ENCODE measurements at regions not wholly inside any gene's neighbourhood (a gene's known extent, or its start where the extent isn't known, plus 50 kb on each side); places are given as distances from the start of the nearest gene placed in this dataset.

DNA sequence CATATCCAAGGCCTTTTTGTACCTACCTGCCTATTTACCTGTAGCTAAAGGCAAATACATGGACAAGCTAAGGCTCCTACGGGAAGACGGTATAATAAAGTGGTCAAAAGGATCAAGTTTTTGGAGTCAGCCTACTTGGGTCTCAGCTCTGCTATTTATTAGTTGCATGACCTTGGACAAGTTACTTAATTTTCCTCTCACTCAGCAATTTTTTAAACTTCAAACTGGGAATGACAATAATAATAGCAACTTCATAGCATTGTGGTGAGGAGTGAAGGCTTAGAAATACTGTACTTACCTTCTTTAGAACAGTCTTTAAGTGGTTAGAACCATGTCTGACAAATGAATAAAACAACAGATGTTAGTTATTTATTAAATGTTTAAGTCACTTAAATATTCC lies 60.2 kb upstream of the SLC35F3 start:
- H3K4me3 Mint-ChIP-seq = no peak overlapping the region
- H3K36me3 Mint-ChIP-seq (ENCODE audit: low read depth) = no peaks in the 10 kb centered on the region

DNA sequence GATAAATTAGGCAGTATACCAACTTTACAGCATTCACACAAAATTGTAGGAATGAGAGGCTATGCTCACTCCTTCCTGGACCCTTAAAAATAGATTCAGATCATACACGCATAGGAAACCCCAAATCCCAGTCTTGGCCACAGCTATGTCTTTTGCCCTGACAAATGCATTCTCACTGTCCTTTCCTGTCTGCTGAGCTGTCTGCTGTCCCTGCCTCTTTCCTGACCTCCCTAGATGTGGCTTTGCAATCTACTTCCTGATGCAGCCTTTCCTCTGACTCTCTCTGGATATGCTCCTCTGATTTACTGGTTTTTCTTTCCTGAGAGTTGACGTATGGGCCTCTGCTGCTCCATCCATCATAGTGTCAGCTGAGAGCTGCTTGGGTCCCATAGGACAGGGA lies 59.8 kb upstream of the SLC35F3 start:
- Mint-ChIP-seq H3K4me3 (no peak overlapping the region), H3K36me3 (ENCODE audit: low read depth) (no peaks in the 10 kb centered on the region), H3K27ac (no peak overlapping the region), H3K27me3 (no peaks in the 10 kb centered on the region), H3K4me1 (no peaks in the 10 kb centered on the region)
- ATAC-seq (no peak), DNase-seq (no peak)
- H3K9me3 ChIP-seq (ENCODE audit: control insufficient read depth, low read length, poor library complexity, severe bottlenecking) = no peaks in the 10 kb centered on the region

More for the DNA sequence above, 60.2 kb upstream of the SLC35F3 start:
- H3K9me3 ChIP-seq (ENCODE audit: control insufficient read depth, low read length, poor library complexity, severe bottlenecking) = no peaks in the 10 kb centered on the region
- Mint-ChIP-seq H3K27me3 (no peaks in the 10 kb centered on the region), H3K27ac (no peak overlapping the region), H3K4me1 (no peaks in the 10 kb centered on the region)
- ATAC-seq (no peak), DNase-seq (no peak)
